NCI-H1417 (cell line): ENCODE measurements at regions not wholly inside any gene's neighbourhood (a gene's known extent, or its start where the extent isn't known, plus 50 kb on each side); places are given as distances from the start of the nearest gene placed in this dataset.
A peak's percentile ranks its signal among the peaks of the same experiment; 100 is the strongest.
"Not testable (repeated sequence)": the region's sequence is repeated elsewhere in the genome, so short reads cannot be mapped to it uniquely, and the experiment has no call there.

Experiments
- DNase-seq, 3 experiments: peaks; one replicate each; lab custom pipeline; 2025; lab: John Stamatoyannopoulos, UW

DNA sequence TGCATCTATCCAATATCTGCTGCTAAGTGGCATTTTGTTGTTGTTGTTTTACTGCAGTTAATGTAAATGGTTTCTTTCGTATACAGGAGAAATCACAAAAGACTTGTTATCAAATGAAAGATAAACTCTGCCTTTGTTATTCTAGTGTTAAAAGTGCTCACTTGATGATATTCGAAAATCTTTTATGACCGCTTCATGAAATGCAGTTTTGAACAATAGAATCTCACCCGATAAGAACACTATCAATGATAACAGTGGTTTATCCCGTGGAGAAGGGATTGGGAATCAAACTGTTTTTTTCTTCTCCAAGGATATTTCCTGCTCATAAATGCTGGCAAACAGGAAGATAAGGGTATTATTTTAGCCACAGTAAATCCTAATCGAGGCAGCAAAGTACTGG is 1366.3 kb downstream of the OLFM4 start:
- no peak for DNase-seq

DNA sequence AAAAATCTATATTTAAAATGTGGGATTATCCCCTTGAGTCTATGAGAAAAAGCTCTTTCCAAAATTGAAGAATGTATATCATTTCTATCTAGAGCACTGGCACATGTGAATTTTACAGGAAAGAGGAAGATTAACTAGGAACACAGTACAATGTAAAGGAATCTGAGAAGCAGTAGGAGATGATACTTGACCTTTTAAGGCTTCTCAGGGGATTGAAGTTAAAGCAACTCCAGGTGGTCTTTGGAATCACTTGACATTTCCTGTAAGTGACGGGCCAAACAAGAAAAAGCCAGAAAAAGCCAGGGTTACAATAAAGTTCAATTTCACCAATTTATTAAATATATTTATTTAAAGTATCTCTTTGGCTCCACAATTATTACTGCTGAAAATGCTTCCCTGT is 1373.9 kb downstream of the OLFM4 start:
- no peak for DNase-seq

DNA sequence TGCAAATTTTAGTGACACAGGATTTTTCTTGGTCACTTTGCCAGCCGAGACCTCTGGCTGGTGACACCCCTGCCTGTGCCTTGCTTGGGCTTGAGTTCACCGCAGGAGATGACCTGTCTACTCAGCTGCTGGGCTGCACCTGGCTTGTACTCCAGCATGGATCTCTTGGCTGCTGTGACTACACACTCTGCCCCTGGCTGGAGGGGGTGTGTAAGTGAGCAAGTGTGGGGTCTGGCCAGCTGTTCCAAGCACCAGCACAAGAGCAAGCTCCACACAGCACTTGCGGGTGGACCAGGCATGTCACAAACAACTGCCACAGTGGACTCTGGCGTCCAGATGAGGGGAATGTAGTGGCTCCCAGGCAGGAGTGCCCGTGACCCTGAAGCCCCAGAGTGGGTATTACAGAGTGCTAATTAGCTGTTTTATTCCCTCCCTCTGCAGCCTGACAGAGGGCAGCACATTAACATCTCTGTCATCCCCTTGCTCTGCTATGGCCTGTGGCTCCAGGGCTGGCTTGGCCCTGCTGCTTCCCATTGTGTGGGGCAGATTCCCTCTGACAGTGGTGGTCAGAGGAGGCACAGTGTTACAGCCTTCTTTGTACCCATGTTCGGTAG is 1387.2 kb downstream of the OLFM4 start:
- DNase-seq: no peak

DNA sequence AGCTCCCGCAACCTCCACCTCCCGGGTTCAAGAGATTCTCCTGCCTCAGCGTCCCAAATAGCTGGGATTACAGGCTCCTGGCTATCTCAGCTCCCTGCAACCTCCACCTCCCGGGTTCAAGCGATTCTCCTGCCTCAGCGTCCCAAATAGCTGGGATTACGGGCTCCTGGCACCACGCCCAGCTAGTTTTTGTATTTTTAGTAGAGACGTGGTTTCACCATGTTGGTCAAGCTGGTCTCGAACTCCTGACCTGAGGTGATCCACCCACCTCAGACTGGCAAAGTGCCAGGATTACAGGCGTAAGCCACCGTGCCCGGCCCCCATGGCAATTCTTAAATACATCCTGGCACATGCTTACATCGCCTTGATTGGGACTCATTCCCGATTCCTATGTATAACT is 1394.3 kb downstream of the OLFM4 start:
- not testable (repeated sequence) for DNase-seq

- no peak for DNase-seq
Measured at GRCh38 chr13:54424344-54424743, 1395.7 kb downstream of the OLFM4 start.

DNA sequence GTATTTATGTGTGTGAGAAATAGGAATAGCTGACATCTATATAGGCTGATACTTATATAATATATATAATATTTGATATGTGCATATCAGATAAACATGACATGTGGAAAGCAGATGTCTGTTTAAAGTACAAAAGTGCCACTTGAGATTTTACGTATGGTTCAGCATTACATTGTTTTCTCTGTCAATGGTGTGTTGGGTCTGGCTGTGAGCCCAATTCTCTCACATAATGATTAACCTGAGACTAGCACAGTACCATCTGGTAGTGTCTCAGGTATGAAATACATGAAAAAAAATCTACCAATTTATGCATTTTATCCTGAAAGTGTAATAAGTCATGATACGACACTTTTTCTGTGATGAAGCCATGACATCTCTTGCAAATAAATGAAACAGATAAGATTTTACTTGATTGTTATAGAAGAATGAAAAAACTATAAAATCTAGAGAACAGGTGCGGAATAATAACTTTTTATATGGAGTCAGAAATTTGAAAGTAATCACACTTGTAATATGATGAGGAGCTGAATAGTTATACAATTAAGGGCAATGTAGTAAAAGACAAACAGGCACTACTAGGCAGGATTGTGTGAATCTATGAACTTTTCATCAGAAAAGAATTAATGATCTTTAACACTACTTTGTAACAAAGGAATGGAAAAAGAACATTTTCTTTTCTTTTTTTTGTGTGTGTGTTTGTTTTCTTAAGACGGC is 1405.0 kb downstream of the OLFM4 start:
- peak; percentile 74 to 95 (median 84) for DNase-seq

DNA sequence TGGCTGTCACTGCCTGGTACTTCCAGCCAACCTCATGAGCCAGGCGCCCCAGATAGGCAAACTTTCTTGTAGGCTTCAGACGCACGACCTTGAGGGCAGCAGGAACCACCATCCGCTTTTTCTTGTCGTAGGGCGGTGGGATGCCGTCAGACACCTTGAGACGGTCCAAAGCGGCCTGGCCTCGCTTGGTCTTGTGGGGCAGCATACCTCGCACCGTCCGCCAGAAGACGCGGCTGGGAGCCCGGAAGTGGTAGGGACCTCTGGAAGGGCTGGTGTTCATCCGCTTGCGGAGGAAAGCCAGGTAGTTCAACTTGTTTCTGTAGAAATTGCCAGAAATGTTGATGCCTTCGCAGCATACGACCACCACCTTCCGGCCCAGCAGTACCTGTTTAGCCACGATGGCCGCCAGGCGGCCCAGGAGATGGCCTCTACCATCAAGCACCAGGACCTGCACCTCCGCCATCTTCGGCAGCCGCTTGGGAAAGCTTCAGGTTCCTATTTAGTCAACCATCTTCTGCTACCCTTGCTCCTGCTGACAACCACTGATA is 1412.3 kb downstream of the OLFM4 start:
- not testable (repeated sequence) for DNase-seq

DNA sequence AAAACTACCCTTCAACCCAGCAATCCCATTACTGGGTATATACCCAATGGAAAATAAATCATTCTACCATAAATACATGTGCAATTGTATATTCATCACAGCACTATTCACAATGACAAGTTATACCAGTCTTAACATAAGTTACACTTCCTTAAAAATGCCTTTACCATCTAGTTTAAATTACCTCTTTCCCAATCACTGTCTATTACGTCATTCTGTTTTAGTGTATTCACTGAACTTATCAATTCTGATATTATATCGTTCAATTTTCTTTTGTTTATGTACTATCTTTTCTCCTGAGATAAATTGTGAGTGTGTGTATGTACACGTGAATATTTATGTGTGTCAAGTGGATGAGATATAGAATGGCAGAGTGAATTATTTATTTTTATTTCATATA is 1416.8 kb downstream of the OLFM4 start:
- DNase-seq: no peak

DNA sequence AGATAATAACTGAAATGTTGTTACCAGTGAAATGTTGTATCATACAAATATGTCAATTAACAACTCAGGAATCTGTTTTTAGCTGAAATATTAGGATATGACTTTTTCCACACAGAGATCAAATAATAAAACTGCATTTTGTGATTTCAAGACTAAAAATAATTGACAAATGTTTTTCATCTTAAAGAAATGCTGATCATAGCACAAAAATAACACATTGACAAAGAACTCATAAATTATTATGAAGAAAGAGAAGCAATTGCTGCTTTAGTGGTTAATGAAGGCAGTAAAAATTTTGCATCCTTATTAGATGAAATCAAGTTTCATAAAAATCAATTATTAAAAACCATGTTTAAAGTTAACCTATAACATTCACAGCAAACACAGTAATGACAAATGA is 1417.3 kb downstream of the OLFM4 start:
- DNase-seq: no peak

DNA sequence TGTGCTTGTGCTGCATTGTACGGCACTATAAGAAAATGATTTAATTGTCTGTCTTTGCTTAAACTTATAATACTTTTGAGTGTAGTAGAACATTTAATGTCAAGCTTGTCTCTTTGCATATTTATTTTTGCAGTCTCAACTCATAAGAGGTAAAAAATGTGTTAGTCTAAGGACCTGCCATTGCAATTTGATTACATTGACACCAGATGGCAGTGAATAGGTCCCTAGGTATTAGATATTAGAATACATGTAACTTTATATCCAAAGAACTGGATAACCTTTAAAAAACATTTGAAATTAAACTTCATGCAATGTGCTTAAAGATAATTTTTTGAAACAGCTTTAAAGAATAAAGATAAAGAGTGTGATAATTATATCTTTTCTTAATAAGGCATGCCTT is 1421.3 kb downstream of the OLFM4 start:
- no peak for DNase-seq

DNA sequence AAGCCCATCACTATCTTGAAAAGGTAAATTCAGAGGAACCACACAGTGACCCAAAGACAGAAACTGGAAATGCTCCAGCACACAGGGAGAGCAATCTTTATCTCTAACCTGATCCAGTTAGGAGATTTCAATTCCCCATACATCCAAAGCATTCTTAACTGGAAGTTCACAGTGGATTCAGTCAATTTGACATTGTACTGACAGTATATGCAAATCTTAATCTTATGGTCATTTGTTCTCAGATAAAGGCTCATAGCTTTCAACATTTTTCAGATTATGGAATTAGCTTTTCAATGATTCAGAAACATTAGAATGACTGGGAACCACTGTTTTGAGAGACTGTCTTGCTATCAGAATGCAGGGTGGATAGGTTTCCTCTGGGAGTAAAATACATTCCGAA is 1455.6 kb downstream of the OLFM4 start:
- no peak for DNase-seq

DNA sequence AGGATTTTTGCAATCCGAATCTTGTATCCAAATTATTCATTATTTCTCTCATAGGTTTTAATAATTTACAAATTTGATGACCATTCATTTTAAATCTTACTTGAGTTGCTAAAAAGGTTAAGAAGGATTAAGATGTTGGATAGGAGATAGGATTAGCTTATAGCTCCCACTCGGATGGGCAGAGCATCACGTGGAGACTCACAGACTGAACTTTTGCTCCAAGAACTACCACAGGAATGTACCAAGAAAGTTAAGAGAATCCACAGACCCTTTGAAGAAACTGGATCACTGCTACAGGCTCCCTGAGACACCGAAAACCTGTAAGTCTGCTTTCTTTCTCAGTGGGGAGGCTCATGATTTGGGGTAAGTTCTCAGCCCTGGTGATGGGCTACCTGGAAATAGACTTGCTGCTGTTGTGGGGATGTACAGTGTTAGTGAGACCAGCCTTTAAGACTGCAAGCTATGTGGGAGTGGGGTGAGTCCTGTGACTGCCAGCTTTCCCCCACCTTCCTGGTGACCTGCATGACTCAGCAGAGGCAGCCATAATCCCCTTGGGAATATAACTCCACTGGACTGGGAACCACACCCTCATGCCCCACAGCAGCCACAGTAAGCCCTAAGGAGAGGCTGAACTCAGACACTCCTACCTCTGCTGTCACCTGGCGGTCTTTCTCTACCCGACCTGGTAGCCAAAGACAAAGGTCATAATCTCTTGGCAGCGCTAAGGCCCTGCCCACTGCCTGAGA is 1458.0 kb downstream of the OLFM4 start:
- no peak for DNase-seq

DNA sequence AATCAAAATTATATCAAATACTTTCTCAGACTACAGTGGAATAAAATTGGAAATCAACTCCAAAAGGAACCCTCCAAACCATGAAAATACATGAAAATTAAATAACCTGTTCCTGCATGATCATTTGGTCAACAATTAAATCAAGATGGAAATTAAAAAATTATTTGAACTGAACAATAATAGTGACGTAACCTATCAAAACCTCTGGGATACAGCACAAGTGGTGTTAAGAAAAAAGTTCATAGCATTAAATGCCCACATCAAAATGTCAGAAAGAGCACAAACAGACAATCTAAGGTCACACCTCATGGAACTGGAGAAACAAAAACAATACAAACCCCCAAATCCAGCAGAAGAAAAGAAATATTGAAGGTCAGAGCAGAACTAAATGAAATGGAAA is 1460.7 kb downstream of the OLFM4 start:
- no peak for DNase-seq

DNA sequence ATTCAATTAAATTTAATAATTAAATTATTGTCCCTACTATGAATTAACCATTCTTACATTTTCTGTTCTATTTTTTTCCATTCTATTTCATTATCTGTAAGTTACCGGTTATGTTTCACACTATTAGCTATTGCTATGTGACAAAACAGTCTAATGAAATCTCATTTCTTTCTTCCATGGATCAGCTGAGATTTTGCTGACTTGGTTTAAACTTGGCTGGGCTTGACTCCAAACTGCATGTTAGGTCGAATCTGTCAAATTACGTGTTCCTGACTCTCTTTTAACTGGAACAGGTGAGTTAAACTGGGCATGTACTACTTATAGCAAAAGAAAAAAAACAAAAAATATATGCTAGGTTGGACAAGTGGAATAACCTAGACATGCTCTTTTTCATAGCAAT is 1464.4 kb downstream of the OLFM4 start:
- DNase-seq: no peak

GRCh38 chr13:54511366-54511765 is 1482.8 kb downstream of the OLFM4 start:
- no peak for DNase-seq

DNA sequence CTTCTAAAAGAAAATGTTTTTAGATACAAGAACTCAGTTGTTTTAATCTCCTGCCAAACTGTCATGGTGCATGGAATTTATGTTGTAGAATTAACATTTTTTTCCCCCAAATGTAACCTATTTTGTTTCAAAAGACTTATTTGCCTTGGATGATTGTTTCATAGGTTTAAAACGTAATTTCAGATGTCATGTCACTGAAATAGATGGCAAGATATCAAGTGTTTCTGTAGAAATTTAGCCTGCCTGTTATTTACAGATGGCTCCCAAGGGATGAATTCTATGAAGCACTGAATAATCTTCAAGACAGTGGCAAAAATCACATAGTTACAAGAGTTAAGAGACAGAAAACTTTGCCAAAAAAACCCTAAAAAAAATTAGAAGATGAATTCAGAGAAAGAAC is 1484.6 kb downstream of the OLFM4 start:
- no peak for DNase-seq

- DNase-seq: peak in 1 of 3 experiments; percentile 59
Measured at GRCh38 chr13:54536112-54536511, 1507.5 kb downstream of the OLFM4 start.

- no peak for DNase-seq
Measured at GRCh38 chr13:54563286-54563685, 1534.7 kb downstream of the OLFM4 start.

- peak; percentile 6 to 80 (median 50) for DNase-seq
Measured at GRCh38 chr13:54572037-54572436, 1543.4 kb downstream of the OLFM4 start.

GRCh38 chr13:54573186-54573585 is 1544.6 kb downstream of the OLFM4 start:
- DNase-seq: peak in 1 of 3 experiments; percentile 37

DNA sequence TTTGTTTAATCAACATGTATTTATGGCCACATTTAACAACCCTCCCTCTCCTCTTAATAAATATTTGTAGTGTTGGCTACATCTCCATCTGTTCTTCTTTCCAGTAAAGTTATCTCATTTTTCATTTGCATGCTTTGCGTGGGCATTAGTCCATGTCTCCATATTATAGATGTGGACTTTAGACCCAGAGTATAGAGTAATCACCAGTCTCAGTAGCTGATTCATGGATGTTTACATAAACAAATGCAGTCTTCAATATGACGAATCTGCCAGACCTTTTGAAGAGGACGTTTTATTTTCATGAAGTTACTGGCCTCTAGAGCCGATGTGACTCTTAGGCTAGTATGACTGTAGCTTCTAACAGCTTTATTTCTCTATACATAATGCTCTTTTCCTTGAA is 1546.2 kb downstream of the OLFM4 start:
- peak in 1 of 3 experiments; percentile 29 for DNase-seq

GRCh38 chr13:54591540-54591939 is 1562.9 kb downstream of the OLFM4 start:
- DNase-seq: no peak

DNA sequence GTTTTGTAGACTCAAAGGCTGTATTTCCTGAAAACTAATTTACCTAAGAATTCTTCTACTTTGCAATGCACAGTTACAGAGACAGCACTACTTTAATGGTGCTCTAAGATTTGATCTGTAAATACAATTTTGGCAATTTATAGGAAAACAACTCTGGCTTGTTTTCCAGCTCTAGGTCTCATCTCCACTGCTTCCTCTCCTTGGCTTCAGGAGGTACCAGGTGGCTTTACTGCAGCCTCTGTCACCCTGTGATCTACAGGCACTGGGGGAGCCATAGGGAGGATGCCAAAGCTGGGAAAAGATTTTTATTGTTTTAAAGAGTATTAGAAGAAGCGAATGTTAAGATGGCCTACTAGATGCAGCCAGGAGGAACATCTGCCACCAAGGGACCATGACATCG is 1563.6 kb downstream of the OLFM4 start:
- DNase-seq: no peak
